HCT116 (cell line): ENCODE measurements at regions not wholly inside any gene's neighbourhood (a gene's known extent, or its start where the extent isn't known, plus 50 kb on each side); places are given as distances from the start of the nearest gene placed in this dataset.

Experiments used
- EZH2 ChIP-seq: fragments of 200-600 bp; sonication (generic); IDR thresholded peaks from 2 replicates; pipeline ENCODE4 v1.6.1; 2017; ENCODE audit warnings: antibody characterized with exemption, mixed run types
- EZH2phosphoT487 ChIP-seq: fragments of 200-600 bp; IDR thresholded peaks from 2 replicates; pipeline ENCODE4 v1.6.1; 2018; ENCODE audit warnings: antibody characterized with exemption, borderline replicate concordance
- FOSL1 ChIP-seq: IDR thresholded peaks from 2 replicates; pipeline ENCODE4 v1.6.1; 2012; ENCODE audit warnings: low read depth
- JUND ChIP-seq: IDR thresholded peaks from 2 replicates; pipeline ENCODE4 v1.6.1; 2012
- POLR2A ChIP-seq: IDR thresholded peaks from 2 replicates; pipeline ENCODE4 v1.7.0; 2011; ENCODE audit warnings: borderline replicate concordance; ENCODE audit not compliant: insufficient read depth, insufficient read length; ENCODE audit errors: extremely low read depth
- TCF7L2 ChIP-seq: IDR thresholded peaks from 2 replicates; pipeline ENCODE4 v1.7.0; 2011; ENCODE audit warnings: borderline replicate concordance, inconsistent platforms; ENCODE audit not compliant: insufficient read depth, insufficient read length; ENCODE audit errors: extremely low read depth
- TF ChIP-seq, protein P1 (sequence below), 3 experiments: fragments of 200-600 bp in 1 of 3; sonication (generic) in 1 of 3; IDR thresholded peaks in 2 of 3; conservative IDR thresholded peaks in 1 of 3; 2 replicates each; pipeline ENCODE4 v1.5.1; 2012 to 2017; ENCODE audit warnings: low read depth in 2 of 3, low read length in 2 of 3, antibody characterized with exemption in 1 of 3, borderline replicate concordance in 1 of 3, control low read depth in 1 of 3, mild to moderate bottlenecking in 1 of 3, mixed read lengths in 1 of 3, mixed run types in 1 of 3, moderate library complexity in 1 of 3; ENCODE audit not compliant: insufficient read depth in 1 of 3
- TF ChIP-seq, protein P2 (sequence below): IDR thresholded peaks from 2 replicates; pipeline ENCODE4 v1.6.1; 2012; ENCODE audit warnings: low read depth

DNA sequence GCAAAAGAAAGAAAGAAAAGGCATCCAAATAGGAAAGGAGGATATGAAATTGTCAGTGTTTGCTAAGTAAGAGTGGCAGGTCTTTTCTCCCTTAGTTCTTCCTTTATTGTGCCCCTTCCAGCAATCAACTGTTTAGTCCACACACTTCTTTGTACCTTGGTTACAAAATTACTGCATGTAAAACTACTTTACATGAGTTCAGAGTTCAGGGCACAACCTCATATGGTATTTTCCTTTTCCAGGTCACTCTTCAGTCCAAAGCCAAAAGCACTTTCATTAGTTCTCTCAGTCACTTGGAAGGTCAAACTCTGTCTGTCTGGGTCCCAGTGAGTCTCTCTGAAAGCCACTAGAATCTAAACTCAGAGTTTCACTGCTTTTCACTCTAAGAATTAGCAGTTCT, 122.5 kb upstream of the SRD5A2 start:
- TF ChIP-seq POLR2A (no peak), TCF7L2 (no peak), EZH2phosphoT487 (no peak), JUND (no peak), EZH2 (no peak), FOSL1 (no peak)
- TF ChIP-seq, protein P1, sequence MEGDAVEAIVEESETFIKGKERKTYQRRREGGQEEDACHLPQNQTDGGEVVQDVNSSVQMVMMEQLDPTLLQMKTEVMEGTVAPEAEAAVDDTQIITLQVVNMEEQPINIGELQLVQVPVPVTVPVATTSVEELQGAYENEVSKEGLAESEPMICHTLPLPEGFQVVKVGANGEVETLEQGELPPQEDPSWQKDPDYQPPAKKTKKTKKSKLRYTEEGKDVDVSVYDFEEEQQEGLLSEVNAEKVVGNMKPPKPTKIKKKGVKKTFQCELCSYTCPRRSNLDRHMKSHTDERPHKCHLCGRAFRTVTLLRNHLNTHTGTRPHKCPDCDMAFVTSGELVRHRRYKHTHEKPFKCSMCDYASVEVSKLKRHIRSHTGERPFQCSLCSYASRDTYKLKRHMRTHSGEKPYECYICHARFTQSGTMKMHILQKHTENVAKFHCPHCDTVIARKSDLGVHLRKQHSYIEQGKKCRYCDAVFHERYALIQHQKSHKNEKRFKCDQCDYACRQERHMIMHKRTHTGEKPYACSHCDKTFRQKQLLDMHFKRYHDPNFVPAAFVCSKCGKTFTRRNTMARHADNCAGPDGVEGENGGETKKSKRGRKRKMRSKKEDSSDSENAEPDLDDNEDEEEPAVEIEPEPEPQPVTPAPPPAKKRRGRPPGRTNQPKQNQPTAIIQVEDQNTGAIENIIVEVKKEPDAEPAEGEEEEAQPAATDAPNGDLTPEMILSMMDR (IDR thresholded peaks at IDR 0.05 in 2 of 3, conservative IDR thresholded peaks at IDR 0.05 in 1 of 3; ENCODE audit: borderline replicate concordance in 1 of 3, insufficient read depth in 1 of 3, low read depth in 2 of 3, low read length in 2 of 3) = no peak
- TF ChIP-seq, protein P2, sequence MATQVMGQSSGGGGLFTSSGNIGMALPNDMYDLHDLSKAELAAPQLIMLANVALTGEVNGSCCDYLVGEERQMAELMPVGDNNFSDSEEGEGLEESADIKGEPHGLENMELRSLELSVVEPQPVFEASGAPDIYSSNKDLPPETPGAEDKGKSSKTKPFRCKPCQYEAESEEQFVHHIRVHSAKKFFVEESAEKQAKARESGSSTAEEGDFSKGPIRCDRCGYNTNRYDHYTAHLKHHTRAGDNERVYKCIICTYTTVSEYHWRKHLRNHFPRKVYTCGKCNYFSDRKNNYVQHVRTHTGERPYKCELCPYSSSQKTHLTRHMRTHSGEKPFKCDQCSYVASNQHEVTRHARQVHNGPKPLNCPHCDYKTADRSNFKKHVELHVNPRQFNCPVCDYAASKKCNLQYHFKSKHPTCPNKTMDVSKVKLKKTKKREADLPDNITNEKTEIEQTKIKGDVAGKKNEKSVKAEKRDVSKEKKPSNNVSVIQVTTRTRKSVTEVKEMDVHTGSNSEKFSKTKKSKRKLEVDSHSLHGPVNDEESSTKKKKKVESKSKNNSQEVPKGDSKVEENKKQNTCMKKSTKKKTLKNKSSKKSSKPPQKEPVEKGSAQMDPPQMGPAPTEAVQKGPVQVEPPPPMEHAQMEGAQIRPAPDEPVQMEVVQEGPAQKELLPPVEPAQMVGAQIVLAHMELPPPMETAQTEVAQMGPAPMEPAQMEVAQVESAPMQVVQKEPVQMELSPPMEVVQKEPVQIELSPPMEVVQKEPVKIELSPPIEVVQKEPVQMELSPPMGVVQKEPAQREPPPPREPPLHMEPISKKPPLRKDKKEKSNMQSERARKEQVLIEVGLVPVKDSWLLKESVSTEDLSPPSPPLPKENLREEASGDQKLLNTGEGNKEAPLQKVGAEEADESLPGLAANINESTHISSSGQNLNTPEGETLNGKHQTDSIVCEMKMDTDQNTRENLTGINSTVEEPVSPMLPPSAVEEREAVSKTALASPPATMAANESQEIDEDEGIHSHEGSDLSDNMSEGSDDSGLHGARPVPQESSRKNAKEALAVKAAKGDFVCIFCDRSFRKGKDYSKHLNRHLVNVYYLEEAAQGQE = no peak
